ENCODE measurements at regions not wholly inside any gene's neighbourhood (a gene's known extent, or its start where the extent isn't known, plus 50 kb on each side); places are given as distances from the start of the nearest gene placed in this dataset.

DNA sequence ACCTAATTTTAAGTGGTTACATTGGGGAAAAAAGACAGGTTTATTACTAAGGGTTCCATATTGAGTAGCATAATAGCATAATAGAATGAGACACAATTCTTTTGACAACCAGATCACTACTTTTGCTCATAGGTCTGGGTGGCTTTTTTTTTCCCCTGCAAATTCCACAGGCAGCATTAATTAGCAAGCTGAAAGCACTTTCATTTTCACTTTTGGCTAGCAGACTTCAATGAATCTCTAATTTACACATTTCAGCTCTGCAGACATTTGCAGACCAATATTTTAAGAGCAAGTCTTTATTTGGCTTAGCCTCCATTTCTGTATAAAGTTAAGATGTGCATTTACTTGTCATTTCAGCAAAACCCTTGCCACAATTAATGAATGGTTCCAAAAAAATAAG, 185.5 kb downstream of the NOL4 start:
- POLR2A ChIA-PET, result no interaction called here
- CTCF ChIA-PET, result no interaction called here
- TF ChIP-seq, protein P1, sequence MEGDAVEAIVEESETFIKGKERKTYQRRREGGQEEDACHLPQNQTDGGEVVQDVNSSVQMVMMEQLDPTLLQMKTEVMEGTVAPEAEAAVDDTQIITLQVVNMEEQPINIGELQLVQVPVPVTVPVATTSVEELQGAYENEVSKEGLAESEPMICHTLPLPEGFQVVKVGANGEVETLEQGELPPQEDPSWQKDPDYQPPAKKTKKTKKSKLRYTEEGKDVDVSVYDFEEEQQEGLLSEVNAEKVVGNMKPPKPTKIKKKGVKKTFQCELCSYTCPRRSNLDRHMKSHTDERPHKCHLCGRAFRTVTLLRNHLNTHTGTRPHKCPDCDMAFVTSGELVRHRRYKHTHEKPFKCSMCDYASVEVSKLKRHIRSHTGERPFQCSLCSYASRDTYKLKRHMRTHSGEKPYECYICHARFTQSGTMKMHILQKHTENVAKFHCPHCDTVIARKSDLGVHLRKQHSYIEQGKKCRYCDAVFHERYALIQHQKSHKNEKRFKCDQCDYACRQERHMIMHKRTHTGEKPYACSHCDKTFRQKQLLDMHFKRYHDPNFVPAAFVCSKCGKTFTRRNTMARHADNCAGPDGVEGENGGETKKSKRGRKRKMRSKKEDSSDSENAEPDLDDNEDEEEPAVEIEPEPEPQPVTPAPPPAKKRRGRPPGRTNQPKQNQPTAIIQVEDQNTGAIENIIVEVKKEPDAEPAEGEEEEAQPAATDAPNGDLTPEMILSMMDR (IDR thresholded peaks at IDR 0.05; ENCODE audit: insufficient read depth, low read length, missing control alignments), result no peak
- H3K4me3 ChIP-seq (ENCODE audit: low read depth, low read length), result no peak overlapping the region
- DNase-seq (ENCODE audit: low read depth, low spot score), result no peak

DNA sequence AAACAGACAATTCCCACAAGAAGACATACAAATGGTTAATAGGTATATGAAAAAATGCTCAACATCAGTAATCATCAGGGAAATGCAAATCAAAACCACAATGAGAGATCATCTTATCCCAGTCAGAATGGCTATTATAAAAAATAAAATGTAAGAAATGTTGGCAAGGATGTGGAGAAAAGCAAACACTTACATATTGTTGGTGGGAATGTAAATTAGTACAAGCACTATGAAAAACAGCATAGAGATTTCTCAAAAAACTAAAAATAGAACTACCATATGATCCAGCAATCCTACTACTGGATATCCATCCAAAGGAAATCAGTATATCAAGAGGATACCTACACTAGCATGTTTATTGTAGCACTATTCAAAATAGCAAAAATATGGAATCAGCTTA, 186.6 kb downstream of the NOL4 start:
- no peak overlapping the region for H3K4me3 ChIP-seq (ENCODE audit: low read depth, low read length)
- TF ChIP-seq, protein P1 (IDR thresholded peaks at IDR 0.05; ENCODE audit: insufficient read depth, low read length, missing control alignments), result no peak
- POLR2A ChIA-PET, result no interaction called here
- no peak for DNase-seq (ENCODE audit: low read depth, low spot score)
- CTCF ChIA-PET, result no interaction called here

GRCh38 chr18:34033968-34034367, 190.7 kb downstream of the NOL4 start:
- ChIA-PET CTCF (no interaction called here), POLR2A (no interaction called here)
- H3K4me3 ChIP-seq (ENCODE audit: low read depth, low read length), result no peak overlapping the region
- TF ChIP-seq, protein P1 (IDR thresholded peaks at IDR 0.05; ENCODE audit: insufficient read depth, low read length, missing control alignments), result no peak
- DNase-seq (ENCODE audit: low read depth, low spot score), result no peak

- CTCF ChIA-PET, result no interaction called here
- H3K4me3 ChIP-seq (ENCODE audit: low read depth, low read length), result no peak overlapping the region
- TF ChIP-seq, protein P1 (IDR thresholded peaks at IDR 0.05; ENCODE audit: insufficient read depth, low read length, missing control alignments), result peak; percentile 8
- POLR2A ChIA-PET, result no interaction called here
- no peak for DNase-seq (ENCODE audit: low read depth, low spot score)
Observed at GRCh38 chr18:34031810-34032209, 192.9 kb downstream of the NOL4 start.

DNA sequence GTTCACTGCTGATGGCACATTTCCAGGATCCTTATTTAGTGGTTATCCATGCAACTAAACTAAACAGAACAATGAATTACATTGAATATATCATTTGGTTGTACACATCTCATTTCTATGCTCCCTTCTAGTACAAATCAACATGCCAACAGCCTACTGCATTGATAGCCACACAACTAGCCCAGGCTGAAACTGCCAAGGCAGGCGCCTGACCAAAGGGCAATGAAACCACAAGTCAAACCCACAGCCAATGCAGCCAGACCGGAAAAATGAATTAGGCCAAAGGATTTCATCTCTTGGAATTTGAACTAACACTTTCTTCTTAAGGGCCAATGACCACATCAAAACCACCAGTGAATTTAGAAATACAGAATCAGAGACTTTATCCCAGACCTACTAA, 196.4 kb downstream of the NOL4 start:
- CTCF ChIA-PET, result no interaction called here

GRCh38 chr18:34025191-34025801, 199.4 kb downstream of the NOL4 start:
- no peak for DNase-seq (ENCODE audit: low read depth, low spot score)
- no peak overlapping the region for H3K4me3 ChIP-seq (ENCODE audit: low read depth, low read length)
- TF ChIP-seq, protein P1 (IDR thresholded peaks at IDR 0.05; ENCODE audit: insufficient read depth, low read length, missing control alignments), result no peak
- POLR2A ChIA-PET, result no interaction called here
- CTCF ChIA-PET, result no interaction called here

More for the DNA sequence above, 196.4 kb downstream of the NOL4 start:
- POLR2A ChIA-PET, result no interaction called here
- TF ChIP-seq, protein P1 (IDR thresholded peaks at IDR 0.05; ENCODE audit: insufficient read depth, low read length, missing control alignments), result no peak
- DNase-seq (ENCODE audit: low read depth, low spot score), result no peak
- H3K4me3 ChIP-seq (ENCODE audit: low read depth, low read length), result no peak overlapping the region
